ENCODE measurements at regions not wholly inside any gene's neighbourhood (a gene's known extent, or its start where the extent isn't known, plus 50 kb on each side); places are given as distances from the start of the nearest gene placed in this dataset.

- TF ChIP-seq REST (IDR thresholded peaks at IDR 0.05; ENCODE audit: low read depth) (no peak), TAF1 (IDR thresholded peaks at IDR 0.05; ENCODE audit: low read depth) (no peak), EGR1 (IDR thresholded peaks at IDR 0.05) (no peak), RAD21 (IDR thresholded peaks at IDR 0.05; ENCODE audit: low read depth) (no peak), EP300 (IDR thresholded peaks at IDR 0.05; ENCODE audit: borderline replicate concordance) (no peak), TCF12 (IDR thresholded peaks at IDR 0.05; ENCODE audit: low read depth) (no peak), CREB1 (IDR thresholded peaks at IDR 0.05; ENCODE audit: low read depth) (no peak), CEBPB (IDR thresholded peaks at IDR 0.05) (no peak), ZBTB7A (IDR thresholded peaks at IDR 0.05; ENCODE audit: low read depth) (no peak), NFIC (IDR thresholded peaks at IDR 0.05) (no peak), TEAD4 (IDR thresholded peaks at IDR 0.05) (no peak), YY1 (IDR thresholded peaks at IDR 0.05; ENCODE audit: low read depth) (no peak), FOXM1 (IDR thresholded peaks at IDR 0.05; ENCODE audit: borderline replicate concordance, low read depth) (no peak), MAX (IDR thresholded peaks at IDR 0.05) (no peak)
- TF ChIP-seq, protein P1, sequence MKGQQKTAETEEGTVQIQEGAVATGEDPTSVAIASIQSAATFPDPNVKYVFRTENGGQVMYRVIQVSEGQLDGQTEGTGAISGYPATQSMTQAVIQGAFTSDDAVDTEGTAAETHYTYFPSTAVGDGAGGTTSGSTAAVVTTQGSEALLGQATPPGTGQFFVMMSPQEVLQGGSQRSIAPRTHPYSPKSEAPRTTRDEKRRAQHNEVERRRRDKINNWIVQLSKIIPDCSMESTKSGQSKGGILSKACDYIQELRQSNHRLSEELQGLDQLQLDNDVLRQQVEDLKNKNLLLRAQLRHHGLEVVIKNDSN (IDR thresholded peaks at IDR 0.05) = no peak
Observed at GRCh38 chr7:125927556-125927955, 997.9 kb upstream of the POT1 start.

GRCh38 chr7:125926621-125927020, 997.0 kb upstream of the POT1 start:
- no peak for TF ChIP-seq MAX (IDR thresholded peaks at IDR 0.05)
- no peak for TF ChIP-seq NFIC (IDR thresholded peaks at IDR 0.05)
- TF ChIP-seq TAF1 (IDR thresholded peaks at IDR 0.05; ENCODE audit: low read depth) = no peak
- TF ChIP-seq TEAD4 (IDR thresholded peaks at IDR 0.05) = 0 out of 2 replicates have a peak, but pooled peaks have one; percentile 13
- TF ChIP-seq EP300 (IDR thresholded peaks at IDR 0.05; ENCODE audit: borderline replicate concordance) = no peak

DNA sequence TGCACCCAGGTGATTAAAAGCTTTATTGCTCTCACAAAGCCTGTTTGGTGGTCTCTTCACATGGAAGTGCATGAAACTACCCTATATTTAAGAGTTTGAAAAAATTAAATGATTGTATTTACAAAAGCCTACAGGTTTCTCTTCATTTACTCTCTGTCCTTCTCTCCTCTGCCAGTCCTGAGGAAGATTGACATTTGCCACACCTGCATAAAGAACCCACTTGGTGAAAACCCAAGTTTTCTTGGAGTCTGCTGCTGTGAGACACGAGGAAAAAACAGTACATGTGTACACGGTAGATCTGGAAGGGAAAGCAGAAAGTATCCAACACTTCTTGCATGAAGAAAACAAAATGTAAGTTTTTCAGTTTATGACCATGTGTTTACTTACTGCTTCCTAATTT, 994.4 kb upstream of the POT1 start:
- no peak for TF ChIP-seq EP300 (IDR thresholded peaks at IDR 0.05; ENCODE audit: borderline replicate concordance)
- TF ChIP-seq CEBPB (IDR thresholded peaks at IDR 0.05) = no peak
- no peak for TF ChIP-seq CREB1 (IDR thresholded peaks at IDR 0.05; ENCODE audit: low read depth)
- TF ChIP-seq, protein P1 (IDR thresholded peaks at IDR 0.05) = no peak
- TF ChIP-seq ZBTB7A (IDR thresholded peaks at IDR 0.05; ENCODE audit: low read depth) = no peak
- TF ChIP-seq NFIC (IDR thresholded peaks at IDR 0.05) = no peak
- no peak for TF ChIP-seq MAX (IDR thresholded peaks at IDR 0.05)

GRCh38 chr7:125908711-125909110, 979.1 kb upstream of the POT1 start:
- no peak for TF ChIP-seq FOXM1 (IDR thresholded peaks at IDR 0.05; ENCODE audit: borderline replicate concordance, low read depth)
- TF ChIP-seq, protein P1 (IDR thresholded peaks at IDR 0.05) = no peak
- TF ChIP-seq CREB1 (IDR thresholded peaks at IDR 0.05; ENCODE audit: low read depth) = no peak
- TF ChIP-seq YY1 (IDR thresholded peaks at IDR 0.05; ENCODE audit: low read depth) = no peak
- no peak for TF ChIP-seq ZBTB7A (IDR thresholded peaks at IDR 0.05; ENCODE audit: low read depth)
- no peak for TF ChIP-seq RAD21 (IDR thresholded peaks at IDR 0.05; ENCODE audit: low read depth)
- TF ChIP-seq CEBPB (IDR thresholded peaks at IDR 0.05) = no peak
- TF ChIP-seq TAF1 (IDR thresholded peaks at IDR 0.05; ENCODE audit: low read depth) = no peak
- TF ChIP-seq REST (IDR thresholded peaks at IDR 0.05; ENCODE audit: low read depth) = no peak
- no peak for TF ChIP-seq MAX (IDR thresholded peaks at IDR 0.05)
- TF ChIP-seq EP300 (IDR thresholded peaks at IDR 0.05; ENCODE audit: borderline replicate concordance) = no peak
- TF ChIP-seq NFIC (IDR thresholded peaks at IDR 0.05) = no peak
- no peak for TF ChIP-seq EGR1 (IDR thresholded peaks at IDR 0.05)
- no peak for TF ChIP-seq TCF12 (IDR thresholded peaks at IDR 0.05; ENCODE audit: low read depth)
- no peak for TF ChIP-seq TEAD4 (IDR thresholded peaks at IDR 0.05)

GRCh38 chr7:125899577-125899976, 970.0 kb upstream of the POT1 start:
- TF ChIP-seq CREB1 (IDR thresholded peaks at IDR 0.05; ENCODE audit: low read depth) (no peak), TCF12 (IDR thresholded peaks at IDR 0.05; ENCODE audit: low read depth) (no peak), REST (IDR thresholded peaks at IDR 0.05; ENCODE audit: low read depth) (no peak), FOXM1 (IDR thresholded peaks at IDR 0.05; ENCODE audit: borderline replicate concordance, low read depth) (no peak), ZBTB7A (IDR thresholded peaks at IDR 0.05; ENCODE audit: low read depth) (no peak), RAD21 (IDR thresholded peaks at IDR 0.05; ENCODE audit: low read depth) (no peak)

All from Ishikawa (cell line).